Neural cell (in vitro differentiated cells): ENCODE measurements at regions not wholly inside any gene's neighbourhood (a gene's known extent, or its start where the extent isn't known, plus 50 kb on each side); places are given as distances from the start of the nearest gene placed in this dataset.

ENCODE experiments used
- H2AFZ ChIP-seq: fragments of 200-600, 300-800 bp; sonication (generic), shearing (Covaris generic); 2 replicates; pipeline ENCODE4 v1.6.0; 2014; ENCODE audit warnings: low read depth, mild to moderate bottlenecking, antibody characterized with exemption, low read length, moderate library complexity
- H3F3A ChIP-seq: fragments of 200-600 bp; shearing (Covaris generic); 2 replicates; pipeline ENCODE4 v1.6.1; 2016; ENCODE audit warnings: mild to moderate bottlenecking, moderate library complexity, mixed read lengths, antibody characterized with exemption, low read length; ENCODE audit not compliant: insufficient read depth, poor library complexity, severe bottlenecking
- H3K27ac ChIP-seq: fragments of 200-600, 300-800 bp; sonication (generic), shearing (Covaris generic); 2 replicates; pipeline ENCODE4 v1.5.1; 2014; ENCODE audit warnings: mild to moderate bottlenecking, low read length, moderate library complexity
- H3K27me3 ChIP-seq: fragments of 300-800, 200-600 bp; sonication (generic), shearing (Covaris generic); 2 replicates; pipeline ENCODE4 v1.6.0; 2014; ENCODE audit warnings: mild to moderate bottlenecking, low read depth, low read length, moderate library complexity; ENCODE audit not compliant: insufficient read depth
- H3K36me3 ChIP-seq: fragments of 300-800, 200-600 bp; sonication (generic), shearing (Covaris generic); 2 replicates; pipeline ENCODE4 v1.5.1; 2014; ENCODE audit warnings: mild to moderate bottlenecking, antibody characterized with exemption, low read length, moderate library complexity; ENCODE audit not compliant: insufficient read depth
- H3K4me2 ChIP-seq: fragments of 300-800, 200-600 bp; sonication (generic), shearing (Covaris generic); 2 replicates; pipeline ENCODE4 v1.6.0; 2014; ENCODE audit warnings: mild to moderate bottlenecking, low read length
- H3K4me3 ChIP-seq: fragments of 300-800, 200-600 bp; sonication (generic), shearing (Covaris generic); 2 replicates; pipeline ENCODE4 v1.5.1; 2014; ENCODE audit warnings: mild to moderate bottlenecking, low read length, moderate library complexity
- H3K79me2 ChIP-seq: fragments of 200-600 bp; shearing (Covaris generic); replicated peaks from 2 replicates; pipeline ENCODE4 v1.6.0; 2014; ENCODE audit warnings: mild to moderate bottlenecking, low read length, moderate library complexity; ENCODE audit not compliant: insufficient read depth
- H3K9ac ChIP-seq: fragments of 300-800, 200-600 bp; sonication (generic), shearing (Covaris generic); 2 replicates; pipeline ENCODE4 v1.6.1; 2016; ENCODE audit warnings: mild to moderate bottlenecking, low read length, mixed read lengths
- H3K9me2 ChIP-seq: fragments of 200-600 bp; shearing (Covaris generic); 2 replicates; pipeline ENCODE4 v1.6.1; 2016; ENCODE audit warnings: mild to moderate bottlenecking, low read length, mixed read lengths; ENCODE audit not compliant: insufficient read depth
- H3K9me3 ChIP-seq: fragments of 200-600, 300-800 bp; sonication (generic), shearing (Covaris generic); 2 replicates; pipeline ENCODE4 v1.6.1; 2016; ENCODE audit warnings: mild to moderate bottlenecking, mixed run types, low read length, moderate library complexity, mixed read lengths
- H4K20me1 ChIP-seq: fragments of 200-600 bp; shearing (Covaris generic); 2 replicates; pipeline ENCODE4 v1.6.1; 2016; ENCODE audit warnings: mild to moderate bottlenecking, mixed run types; ENCODE audit not compliant: insufficient read depth
- EP300 ChIP-seq: fragments of 450-650 bp; conservative IDR thresholded peaks from 2 replicates; pipeline ENCODE4 v1.6.1; 2014; ENCODE audit warnings: antibody characterized with exemption, mild to moderate bottlenecking, moderate library complexity; ENCODE audit not compliant: poor library complexity, severe bottlenecking
- EZH2 ChIP-seq: fragments of 200-600, 300-800 bp; shearing (Covaris generic), sonication (generic); IDR thresholded peaks from 2 replicates; pipeline ENCODE4 v1.6.1; 2014; ENCODE audit warnings: antibody characterized with exemption, low read length, borderline replicate concordance, mild to moderate bottlenecking; ENCODE audit not compliant: insufficient read depth, poor library complexity, severe bottlenecking
- MXI1 ChIP-seq: fragments of 450-650 bp; conservative IDR thresholded peaks from 2 replicates; pipeline ENCODE4 v1.6.1; 2014; ENCODE audit warnings: antibody characterized with exemption, mild to moderate bottlenecking; ENCODE audit not compliant: poor library complexity, severe bottlenecking
- POLR2AphosphoS5 ChIP-seq: IDR thresholded peaks from 2 replicates; pipeline ENCODE4 v1.6.1; 2012
- RAD21 ChIP-seq: fragments of 450-650 bp; conservative IDR thresholded peaks from 2 replicates; pipeline ENCODE4 v1.6.1; 2014; ENCODE audit warnings: antibody characterized with exemption, mild to moderate bottlenecking, moderate library complexity
- SMC3 ChIP-seq: fragments of 450-650 bp; conservative IDR thresholded peaks from 2 replicates; pipeline ENCODE4 v1.6.1; 2014; ENCODE audit warnings: antibody characterized with exemption, mild to moderate bottlenecking, moderate library complexity; ENCODE audit not compliant: poor library complexity
- TAF1 ChIP-seq: IDR thresholded peaks from 2 replicates; pipeline ENCODE4 v1.6.1; 2012; ENCODE audit warnings: low read depth
- TF ChIP-seq, protein P1 (sequence below): fragments of 450-650 bp; IDR thresholded peaks from 2 replicates; pipeline ENCODE4 v1.5.1; 2014; ENCODE audit warnings: antibody characterized with exemption, mild to moderate bottlenecking, moderate library complexity; ENCODE audit not compliant: poor library complexity, severe bottlenecking
- TF ChIP-seq, protein P2 (sequence below): IDR thresholded peaks from 2 replicates; pipeline ENCODE4 v1.6.1; 2012; ENCODE audit warnings: borderline replicate concordance

DNA sequence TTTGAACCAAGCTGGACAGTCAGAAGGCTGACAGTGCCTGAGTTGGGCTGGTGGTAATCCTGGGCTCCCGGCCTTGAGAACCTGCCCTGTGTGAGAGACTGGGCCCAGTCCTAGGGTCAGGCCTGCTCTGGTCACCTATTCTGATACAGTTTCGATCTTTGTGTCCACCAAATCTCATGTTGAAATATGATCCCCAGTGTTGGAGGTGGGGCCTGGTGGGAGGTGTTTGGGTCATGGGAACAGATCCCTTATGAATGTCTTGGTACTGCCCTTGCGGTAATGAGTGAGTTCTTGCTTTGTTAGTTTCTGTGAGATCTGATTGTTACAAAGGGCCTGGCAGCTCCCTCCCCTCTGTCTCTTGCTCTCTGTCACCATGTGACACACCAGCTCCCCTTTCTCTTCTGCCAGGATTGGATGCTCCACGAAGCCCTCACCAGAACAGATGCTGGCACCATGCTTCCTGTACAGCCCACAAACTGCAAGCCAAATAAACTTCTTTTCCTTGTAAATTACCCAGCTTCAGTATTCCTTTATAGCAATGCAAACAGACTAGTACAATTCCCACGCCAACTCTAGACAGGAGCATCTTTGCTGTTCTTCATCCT lies 111.8 kb upstream of the ZNF438 start:
- H3K79me2 ChIP-seq: no peaks in the 10 kb centered on the region
- no peak overlapping the region for H3K9ac ChIP-seq
- H3K4me2 ChIP-seq: no peak overlapping the region
- no peaks in the 10 kb centered on the region for H4K20me1 ChIP-seq
- H3K27me3 ChIP-seq: no peaks in the 10 kb centered on the region
- H3K9me2 ChIP-seq: no peaks in the 10 kb centered on the region
- no peak overlapping the region for H2AFZ ChIP-seq
- no peaks in the 10 kb centered on the region for H3F3A ChIP-seq
- H3K27ac ChIP-seq: no peak overlapping the region
- H3K36me3 ChIP-seq: no peaks in the 10 kb centered on the region
- H3K4me3 ChIP-seq: no peak overlapping the region
- TF ChIP-seq TAF1: no peak
- no peaks in the 10 kb centered on the region for H3K9me3 ChIP-seq

DNA sequence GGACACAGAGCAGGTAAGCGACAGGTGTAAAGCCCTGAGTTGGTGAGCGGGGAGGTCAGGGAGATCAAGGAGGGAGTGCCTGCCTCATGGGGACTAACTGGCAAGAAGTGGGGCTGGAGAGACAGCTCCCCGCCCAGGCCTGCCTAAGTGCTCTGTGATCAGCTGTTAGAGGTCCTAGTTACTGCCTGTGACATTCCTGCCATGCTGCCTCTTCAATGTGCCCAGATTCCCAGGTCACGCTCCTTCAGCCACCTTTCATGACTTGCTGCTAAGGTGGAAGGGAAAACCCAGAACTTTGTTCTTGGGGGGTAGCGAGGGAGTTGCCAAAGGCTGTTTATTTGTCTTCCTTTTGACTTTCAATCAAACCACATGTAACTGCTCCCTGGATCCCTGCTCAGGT lies 114.3 kb upstream of the ZNF438 start:
- Histone ChIP-seq H3K9me2 (no peaks in the 10 kb centered on the region), H3K27me3 (no peaks in the 10 kb centered on the region), H3K4me3 (no peak overlapping the region), H3K9ac (no peak overlapping the region), H3K79me2 (no peaks in the 10 kb centered on the region), H3K27ac (no peak overlapping the region), H3F3A (no peaks in the 10 kb centered on the region), H3K36me3 (no peaks in the 10 kb centered on the region), H4K20me1 (no peaks in the 10 kb centered on the region), H3K4me2 (no peak overlapping the region), H2AFZ (no peak overlapping the region), H3K9me3 (no peaks in the 10 kb centered on the region)
- TF ChIP-seq SMC3: no peak
- TF ChIP-seq, protein P1, sequence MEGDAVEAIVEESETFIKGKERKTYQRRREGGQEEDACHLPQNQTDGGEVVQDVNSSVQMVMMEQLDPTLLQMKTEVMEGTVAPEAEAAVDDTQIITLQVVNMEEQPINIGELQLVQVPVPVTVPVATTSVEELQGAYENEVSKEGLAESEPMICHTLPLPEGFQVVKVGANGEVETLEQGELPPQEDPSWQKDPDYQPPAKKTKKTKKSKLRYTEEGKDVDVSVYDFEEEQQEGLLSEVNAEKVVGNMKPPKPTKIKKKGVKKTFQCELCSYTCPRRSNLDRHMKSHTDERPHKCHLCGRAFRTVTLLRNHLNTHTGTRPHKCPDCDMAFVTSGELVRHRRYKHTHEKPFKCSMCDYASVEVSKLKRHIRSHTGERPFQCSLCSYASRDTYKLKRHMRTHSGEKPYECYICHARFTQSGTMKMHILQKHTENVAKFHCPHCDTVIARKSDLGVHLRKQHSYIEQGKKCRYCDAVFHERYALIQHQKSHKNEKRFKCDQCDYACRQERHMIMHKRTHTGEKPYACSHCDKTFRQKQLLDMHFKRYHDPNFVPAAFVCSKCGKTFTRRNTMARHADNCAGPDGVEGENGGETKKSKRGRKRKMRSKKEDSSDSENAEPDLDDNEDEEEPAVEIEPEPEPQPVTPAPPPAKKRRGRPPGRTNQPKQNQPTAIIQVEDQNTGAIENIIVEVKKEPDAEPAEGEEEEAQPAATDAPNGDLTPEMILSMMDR: no peak

DNA sequence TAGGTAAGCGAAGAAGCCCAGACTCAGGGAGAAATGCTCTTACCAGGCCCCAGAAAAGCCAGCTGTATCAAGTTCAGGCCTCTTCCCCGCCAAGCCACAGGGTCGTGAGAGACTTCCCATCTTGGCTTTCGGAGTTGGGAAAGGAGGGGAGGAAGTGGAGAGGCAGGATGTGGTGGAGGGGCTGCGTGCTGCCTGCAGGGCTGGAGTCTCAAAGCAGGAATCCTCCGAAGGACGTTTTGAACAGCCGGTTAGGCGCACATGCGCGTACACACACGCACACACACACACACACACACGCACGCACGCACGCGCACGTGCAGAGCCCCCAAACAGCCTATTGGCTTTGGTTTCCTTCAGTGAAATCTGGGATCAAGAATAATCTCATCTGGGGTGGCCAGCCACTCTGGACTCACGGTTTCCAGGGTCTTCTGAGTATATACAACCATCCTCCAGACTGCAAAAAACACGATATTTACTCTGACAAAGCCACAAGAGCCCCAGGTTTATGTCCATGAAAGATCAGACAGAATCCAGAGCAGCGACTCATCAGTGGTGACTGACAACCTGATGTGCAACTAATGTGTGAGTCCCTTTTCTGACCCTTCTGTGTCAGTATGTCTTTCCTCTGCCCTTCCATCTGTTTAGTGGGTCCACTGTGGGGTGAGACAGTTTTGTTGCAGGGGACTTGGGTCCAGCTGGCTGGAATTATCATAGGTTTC lies 115.0 kb upstream of the ZNF438 start:
- Histone ChIP-seq H3K36me3 (no peaks in the 10 kb centered on the region), H3K4me2 (no peak overlapping the region), H3K27me3 (no peaks in the 10 kb centered on the region), H3K9ac (no peak overlapping the region), H3K4me3 (no peak overlapping the region), H3F3A (no peaks in the 10 kb centered on the region), H3K9me3 (no peaks in the 10 kb centered on the region), H3K9me2 (no peaks in the 10 kb centered on the region), H3K79me2 (no peaks in the 10 kb centered on the region), H4K20me1 (no peaks in the 10 kb centered on the region), H3K27ac (no peak overlapping the region), H2AFZ (no peak overlapping the region)
- no peak for TF ChIP-seq EZH2
- no peak for TF ChIP-seq RAD21
- TF ChIP-seq, protein P2, sequence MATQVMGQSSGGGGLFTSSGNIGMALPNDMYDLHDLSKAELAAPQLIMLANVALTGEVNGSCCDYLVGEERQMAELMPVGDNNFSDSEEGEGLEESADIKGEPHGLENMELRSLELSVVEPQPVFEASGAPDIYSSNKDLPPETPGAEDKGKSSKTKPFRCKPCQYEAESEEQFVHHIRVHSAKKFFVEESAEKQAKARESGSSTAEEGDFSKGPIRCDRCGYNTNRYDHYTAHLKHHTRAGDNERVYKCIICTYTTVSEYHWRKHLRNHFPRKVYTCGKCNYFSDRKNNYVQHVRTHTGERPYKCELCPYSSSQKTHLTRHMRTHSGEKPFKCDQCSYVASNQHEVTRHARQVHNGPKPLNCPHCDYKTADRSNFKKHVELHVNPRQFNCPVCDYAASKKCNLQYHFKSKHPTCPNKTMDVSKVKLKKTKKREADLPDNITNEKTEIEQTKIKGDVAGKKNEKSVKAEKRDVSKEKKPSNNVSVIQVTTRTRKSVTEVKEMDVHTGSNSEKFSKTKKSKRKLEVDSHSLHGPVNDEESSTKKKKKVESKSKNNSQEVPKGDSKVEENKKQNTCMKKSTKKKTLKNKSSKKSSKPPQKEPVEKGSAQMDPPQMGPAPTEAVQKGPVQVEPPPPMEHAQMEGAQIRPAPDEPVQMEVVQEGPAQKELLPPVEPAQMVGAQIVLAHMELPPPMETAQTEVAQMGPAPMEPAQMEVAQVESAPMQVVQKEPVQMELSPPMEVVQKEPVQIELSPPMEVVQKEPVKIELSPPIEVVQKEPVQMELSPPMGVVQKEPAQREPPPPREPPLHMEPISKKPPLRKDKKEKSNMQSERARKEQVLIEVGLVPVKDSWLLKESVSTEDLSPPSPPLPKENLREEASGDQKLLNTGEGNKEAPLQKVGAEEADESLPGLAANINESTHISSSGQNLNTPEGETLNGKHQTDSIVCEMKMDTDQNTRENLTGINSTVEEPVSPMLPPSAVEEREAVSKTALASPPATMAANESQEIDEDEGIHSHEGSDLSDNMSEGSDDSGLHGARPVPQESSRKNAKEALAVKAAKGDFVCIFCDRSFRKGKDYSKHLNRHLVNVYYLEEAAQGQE: no peak
- TF ChIP-seq TAF1: no peak
- TF ChIP-seq EP300: no peak
- TF ChIP-seq POLR2AphosphoS5: no peak
- no peak for TF ChIP-seq MXI1
- no peak for TF ChIP-seq SMC3
- TF ChIP-seq, protein P1: no peak
